ENCODE measurements at regions not wholly inside any gene's neighbourhood (a gene's known extent, or its start where the extent isn't known, plus 50 kb on each side); places are given as distances from the start of the nearest gene placed in this dataset.

GRCh38 chr17:14585099-14585498 is 284.2 kb downstream of the HS3ST3B1 start:
- TF ChIP-seq TAF1 (IDR thresholded peaks at IDR 0.05; ENCODE audit: low read depth) = no peak
- TF ChIP-seq CTCF (IDR thresholded peaks at IDR 0.05; ENCODE audit: poor library complexity, severe bottlenecking) = no peak
- TF ChIP-seq RAD21 (conservative IDR thresholded peaks at IDR 0.05) = no peak
- TF ChIP-seq SMC3 (conservative IDR thresholded peaks at IDR 0.05; ENCODE audit: poor library complexity) = no peak
- no peak for TF ChIP-seq MXI1 (conservative IDR thresholded peaks at IDR 0.05; ENCODE audit: poor library complexity, severe bottlenecking)
- TF ChIP-seq REST (IDR thresholded peaks at IDR 0.05; ENCODE audit: borderline replicate concordance) = no peak
- TF ChIP-seq EZH2 (IDR thresholded peaks at IDR 0.05; ENCODE audit: borderline replicate concordance, insufficient read depth, low read length, poor library complexity, severe bottlenecking) = no peak
- no peak for TF ChIP-seq POLR2AphosphoS5 (IDR thresholded peaks at IDR 0.05)
- no peak for TF ChIP-seq EP300 (conservative IDR thresholded peaks at IDR 0.05; ENCODE audit: poor library complexity, severe bottlenecking)
- no peak overlapping the region for H2AFZ ChIP-seq (ENCODE audit: low read depth, low read length)
- no peak overlapping the region for H3K27ac ChIP-seq (ENCODE audit: low read length)
- no peaks in the 10 kb centered on the region for H3F3A ChIP-seq (ENCODE audit: insufficient read depth, low read length, poor library complexity, severe bottlenecking)
- no peak overlapping the region for H3K4me2 ChIP-seq (ENCODE audit: low read length)
- no peaks in the 10 kb centered on the region for H3K9me3 ChIP-seq (ENCODE audit: low read length)
- H3K9ac ChIP-seq (ENCODE audit: low read length) = no peak overlapping the region
- H3K79me2 ChIP-seq (replicated peaks; ENCODE audit: insufficient read depth, low read length) = no peaks in the 10 kb centered on the region
- no peaks in the 10 kb centered on the region for H3K36me3 ChIP-seq (ENCODE audit: insufficient read depth, low read length)
- peaks cover 14% of the 10 kb centered on the region for H3K27me3 ChIP-seq (ENCODE audit: insufficient read depth, low read depth, low read length)
- no peak overlapping the region for H3K4me3 ChIP-seq (ENCODE audit: low read length)
- no peaks in the 10 kb centered on the region for H3K9me2 ChIP-seq (ENCODE audit: insufficient read depth, low read length)
- H4K20me1 ChIP-seq (ENCODE audit: insufficient read depth) = no peaks in the 10 kb centered on the region

- no peak overlapping the region for H3K27ac ChIP-seq (ENCODE audit: low read length)
- no peak overlapping the region for H3K9ac ChIP-seq (ENCODE audit: low read length)
- H3K27me3 ChIP-seq (ENCODE audit: insufficient read depth, low read depth, low read length) = peaks cover 14% of the 10 kb centered on the region
- H2AFZ ChIP-seq (ENCODE audit: low read depth, low read length) = no peak overlapping the region
- no peaks in the 10 kb centered on the region for H3K9me3 ChIP-seq (ENCODE audit: low read length)
- no peaks in the 10 kb centered on the region for H4K20me1 ChIP-seq (ENCODE audit: insufficient read depth)
- no peak overlapping the region for H3K4me3 ChIP-seq (ENCODE audit: low read length)
- no peak overlapping the region for H3K4me2 ChIP-seq (ENCODE audit: low read length)
- H3K79me2 ChIP-seq (replicated peaks; ENCODE audit: insufficient read depth, low read length) = no peaks in the 10 kb centered on the region
- TF ChIP-seq CTCF (IDR thresholded peaks at IDR 0.05; ENCODE audit: poor library complexity, severe bottlenecking) (no peak), TAF1 (IDR thresholded peaks at IDR 0.05; ENCODE audit: low read depth) (no peak), POLR2AphosphoS5 (IDR thresholded peaks at IDR 0.05) (no peak), EP300 (conservative IDR thresholded peaks at IDR 0.05; ENCODE audit: poor library complexity, severe bottlenecking) (no peak), MXI1 (conservative IDR thresholded peaks at IDR 0.05; ENCODE audit: poor library complexity, severe bottlenecking) (no peak), EZH2 (IDR thresholded peaks at IDR 0.05; ENCODE audit: borderline replicate concordance, insufficient read depth, low read length, poor library complexity, severe bottlenecking) (no peak), REST (IDR thresholded peaks at IDR 0.05; ENCODE audit: borderline replicate concordance) (no peak), RAD21 (conservative IDR thresholded peaks at IDR 0.05) (no peak), SMC3 (conservative IDR thresholded peaks at IDR 0.05; ENCODE audit: poor library complexity) (no peak)
- H3K9me2 ChIP-seq (ENCODE audit: insufficient read depth, low read length) = no peaks in the 10 kb centered on the region
- H3F3A ChIP-seq (ENCODE audit: insufficient read depth, low read length, poor library complexity, severe bottlenecking) = no peaks in the 10 kb centered on the region
- H3K36me3 ChIP-seq (ENCODE audit: insufficient read depth, low read length) = no peaks in the 10 kb centered on the region
Observed at GRCh38 chr17:14582996-14583395, 282.1 kb downstream of the HS3ST3B1 start.

Data from neural cell (in vitro differentiated cells).